H1 (cell line): ENCODE measurements at regions not wholly inside any gene's neighbourhood (a gene's known extent, or its start where the extent isn't known, plus 50 kb on each side); places are given as distances from the start of the nearest gene placed in this dataset.

Experiments
- CTCF ChIA-PET: fragments of 300-600 bp; sonication (Branson Sonifier 250); formaldehyde crosslinking; loops from one replicate; lab custom pipeline; 2021; ENCODE audit not compliant: partially characterized antibody; lab: Charles Lee
- POLR2A ChIA-PET: fragments of 300-600 bp; sonication (Branson Sonifier 250); formaldehyde crosslinking; loops from one replicate; lab custom pipeline; 2021; ENCODE audit warnings: inconsistent platforms; ENCODE audit not compliant: partially characterized antibody; lab: Charles Lee
- DNase-seq, 2 experiments: peaks; one replicate each; pipeline versions ENCODE4 v3.0.0 to v3.0.0-alpha.2; 2010 to 2022; ENCODE audit warnings: low spot score in 2 of 2, low read depth in 1 of 2, mixed read lengths in 1 of 2
- FAIRE-seq: peaks from 2 replicates; lab custom pipeline; 2011; peaks lifted over from hg19 to GRCh38; lab: Jason Lieb, UNC
- H2AFZ ChIP-seq: 2 replicates; pipeline ENCODE4 v1.8.1; 2012; ENCODE audit warnings: low read length, inconsistent platforms
- H2AK5ac ChIP-seq: 2 replicates; pipeline ENCODE4 v1.6.1; 2013; ENCODE audit warnings: low read depth, low read length
- H2BK120ac ChIP-seq: replicated peaks from 2 replicates; pipeline ENCODE3; 2013; ENCODE audit warnings: low read depth, low read length, inconsistent platforms
- H2BK12ac ChIP-seq: 2 replicates; pipeline ENCODE4 v1.6.1; 2013; ENCODE audit warnings: low read depth, low read length
- H2BK15ac ChIP-seq: 2 replicates; pipeline ENCODE4 v1.6.1; 2013; ENCODE audit warnings: low read length
- H2BK20ac ChIP-seq: 2 replicates; pipeline ENCODE4 v1.6.1; 2013; ENCODE audit warnings: low read length
- H2BK5ac ChIP-seq: 2 replicates; pipeline ENCODE4 v1.6.1; 2013; ENCODE audit warnings: low read depth, low read length
- H3K14ac ChIP-seq: 2 replicates; pipeline ENCODE4 v1.6.1; 2013; ENCODE audit warnings: inconsistent platforms; ENCODE audit not compliant: insufficient read length
- H3K18ac ChIP-seq: 2 replicates; pipeline ENCODE4 v1.6.1; 2013; ENCODE audit warnings: low read length; ENCODE audit errors: extremely low read depth
- H3K23ac ChIP-seq: 2 replicates; pipeline ENCODE4 v1.6.1; 2013; ENCODE audit warnings: inconsistent platforms; ENCODE audit not compliant: insufficient read length
- H3K23me2 ChIP-seq: 2 replicates; pipeline ENCODE4 v1.6.1; 2013; ENCODE audit warnings: low read depth, low read length
- H3K27ac ChIP-seq: 2 replicates; pipeline ENCODE4 v1.6.1; 2011; ENCODE audit warnings: low read depth, low read length, inconsistent platforms
- H3K27me3 ChIP-seq, 4 experiments: replicated peaks in 1 of 4; 1 replicate in 1 of 4; 2 replicates in 3 of 4; pipeline versions ENCODE4 v1.6.1 to v1.8.1; 2011 to 2013; ENCODE audit warnings: low read length in 3 of 4, mild to moderate bottlenecking in 3 of 4, inconsistent platforms in 2 of 4, mixed read lengths in 2 of 4, moderate library complexity in 1 of 4; ENCODE audit not compliant: control insufficient read depth in 3 of 4, insufficient read depth in 3 of 4; ENCODE audit errors: extremely low read depth in 1 of 4
- H3K36me3 ChIP-seq, 4 experiments: 2 replicates each; pipeline versions ENCODE4 v1.6.1 to v1.8.1; 2011 to 2013; ENCODE audit warnings: mild to moderate bottlenecking in 4 of 4, low read length in 3 of 4, moderate library complexity in 2 of 4, control low read depth in 1 of 4, inconsistent platforms in 1 of 4; ENCODE audit not compliant: insufficient read depth in 4 of 4, control insufficient read depth in 2 of 4
- H3K4ac ChIP-seq: replicated peaks from 2 replicates; pipeline ENCODE3; 2013; ENCODE audit warnings: low read length, low read depth, mixed read lengths, inconsistent platforms; ENCODE audit not compliant: insufficient read length
- H3K4me1 ChIP-seq, 4 experiments: replicated peaks in 1 of 4; 1 replicate in 1 of 4; 2 replicates in 3 of 4; pipeline versions ENCODE4 v1.6.1 to v1.8.1; 2011 to 2013; ENCODE audit warnings: low read length in 3 of 4, inconsistent platforms in 2 of 4, mixed read lengths in 1 of 4; ENCODE audit not compliant: insufficient read depth in 4 of 4, control insufficient read depth in 3 of 4
- H3K4me2 ChIP-seq, 2 experiments: 2 replicates each; pipeline versions ENCODE4 v1.6.1 to v1.8.1; 2011 to 2013; ENCODE audit warnings: low read depth in 2 of 2, low read length in 2 of 2, control low read depth in 1 of 2, inconsistent platforms in 1 of 2, mild to moderate bottlenecking in 1 of 2; ENCODE audit not compliant: insufficient read depth in 1 of 2
- H3K4me3 ChIP-seq, 4 experiments: fragments of 200-600, 300-600 bp in 1 of 4; sonication (generic), shearing (Covaris generic), sonication (Bioruptor Twin) in 1 of 4; 2 replicates each; pipeline versions ENCODE4 v1.5.1 to v1.8.1; 2011 to 2016; ENCODE audit warnings: low read length in 4 of 4, low read depth in 3 of 4, control low read depth in 2 of 4, inconsistent platforms in 2 of 4, mild to moderate bottlenecking in 2 of 4, mixed read lengths in 1 of 4, moderate library complexity in 1 of 4; ENCODE audit not compliant: insufficient read depth in 2 of 4; ENCODE audit errors: extremely low read depth in 1 of 4
- H3K56ac ChIP-seq: replicated peaks from 2 replicates; pipeline ENCODE3; 2013; ENCODE audit warnings: low read depth, mild to moderate bottlenecking, mixed read lengths, low read length, inconsistent platforms; ENCODE audit not compliant: insufficient read length
- H3K79me1 ChIP-seq: 2 replicates; pipeline ENCODE4 v1.6.1; 2013; ENCODE audit warnings: low read depth, low read length, control low read depth
- H3K79me2 ChIP-seq, 2 experiments: 2 replicates each; pipeline versions ENCODE4 v1.6.1 to v1.8.1; 2012 to 2013; ENCODE audit warnings: low read length in 2 of 2, mild to moderate bottlenecking in 2 of 2, inconsistent platforms in 1 of 2; ENCODE audit not compliant: insufficient read depth in 2 of 2, control insufficient read depth in 1 of 2
- H3K9ac ChIP-seq, 4 experiments: replicated peaks in 1 of 4; 1 replicate in 1 of 4; 2 replicates in 3 of 4; pipeline versions ENCODE4 v1.6.1 to v1.8.1; 2011 to 2013; ENCODE audit warnings: low read depth in 3 of 4, low read length in 3 of 4, control low read depth in 2 of 4, mild to moderate bottlenecking in 2 of 4, moderate library complexity in 2 of 4, inconsistent platforms in 1 of 4; ENCODE audit errors: extremely low read depth in 1 of 4
- H3K9me3 ChIP-seq, 2 experiments: 2 replicates each; pipeline versions ENCODE4 v1.6.1 to v1.8.1; 2012 to 2013; ENCODE audit warnings: mild to moderate bottlenecking in 2 of 2, moderate library complexity in 2 of 2, control low read depth in 1 of 2, inconsistent platforms in 1 of 2, low read depth in 1 of 2, low read length in 1 of 2, mixed read lengths in 1 of 2; ENCODE audit not compliant: insufficient read depth in 2 of 2
- H4K20me1 ChIP-seq, 2 experiments: replicated peaks in 1 of 2; 2 replicates each; pipeline versions ENCODE3 to v1.8.1; 2011 to 2013; ENCODE audit warnings: inconsistent platforms in 2 of 2, low read length in 2 of 2, mild to moderate bottlenecking in 1 of 2; ENCODE audit not compliant: insufficient read depth in 2 of 2, control insufficient read depth in 1 of 2
- H4K5ac ChIP-seq: 2 replicates; pipeline ENCODE4 v1.6.1; 2013; ENCODE audit warnings: low read length, low read depth, mixed read lengths, inconsistent platforms; ENCODE audit not compliant: insufficient read length
- H4K8ac ChIP-seq: 2 replicates; pipeline ENCODE4 v1.8.0; 2013; ENCODE audit warnings: mild to moderate bottlenecking, moderate library complexity, low read length, inconsistent platforms; ENCODE audit not compliant: insufficient read depth; ENCODE audit errors: extremely low read depth
- H4K91ac ChIP-seq: replicated peaks from 2 replicates; pipeline ENCODE3; 2013; ENCODE audit warnings: low read length, mixed read lengths, inconsistent platforms; ENCODE audit not compliant: insufficient read length
- BRCA1 ChIP-seq: IDR thresholded peaks from 2 replicates; pipeline ENCODE4 v1.6.1; 2012; ENCODE audit warnings: low read depth, low read length, improper control_type of control experiment
- CBX8 ChIP-seq: fragments of 300-800, 300-1000 bp; sonication (generic); IDR thresholded peaks from 2 replicates; pipeline ENCODE4 v1.7.1; 2016; ENCODE audit warnings: low read depth, low read length, borderline replicate concordance
- CEBPB ChIP-seq: IDR thresholded peaks from 2 replicates; pipeline ENCODE4 v1.6.1; 2012; ENCODE audit warnings: low read depth, low read length
- CHD1 ChIP-seq: IDR thresholded peaks from 2 replicates; pipeline ENCODE4 v1.6.1; 2012; ENCODE audit warnings: low read depth, low read length, improper control_type of control experiment
- EGR1 ChIP-seq: IDR thresholded peaks from 2 replicates; pipeline ENCODE4 v1.6.1; 2011; ENCODE audit warnings: low read depth, low read length, borderline replicate concordance
- GABPA ChIP-seq: IDR thresholded peaks from 2 replicates; pipeline ENCODE4 v1.6.1; 2011; ENCODE audit warnings: mild to moderate bottlenecking, low read length, moderate library complexity, borderline replicate concordance; ENCODE audit not compliant: insufficient read depth
- KDM4A ChIP-seq: IDR thresholded peaks from one replicate; pipeline ENCODE4 v1.7.1; 2012; ENCODE audit warnings: low read depth, mild to moderate bottlenecking, moderate library complexity, low read length, inconsistent platforms; ENCODE audit not compliant: severe bottlenecking
- RBBP5 ChIP-seq: IDR thresholded peaks from 2 replicates; pipeline ENCODE4 v1.7.1; 2012; ENCODE audit warnings: low read depth, mild to moderate bottlenecking, inconsistent platforms, low read length, moderate library complexity, borderline replicate concordance
- SUZ12 ChIP-seq: fragments of 200-600 bp; sonication (generic); IDR thresholded peaks from 2 replicates; pipeline ENCODE4 v1.6.1; 2012; ENCODE audit warnings: mild to moderate bottlenecking, inconsistent platforms, low read length, moderate library complexity, mixed read lengths
- WGBS, 2 experiments: shearing (Covaris generic) in 1 of 2; methylation state at CpG; one replicate each; pipeline versions ENCODE4 v1.1.6 to v1.1.7; 2013 to 2015; ENCODE audit warnings: low lambda C conversion rate in 2 of 2, mixed read lengths in 2 of 2, inconsistent platforms in 1 of 2, low coverage in 1 of 2, missing lambda C conversion rate in 1 of 2; ENCODE audit not compliant: insufficient replicate concordance in 2 of 2, insufficient coverage in 1 of 2, insufficient read length in 1 of 2; ENCODE audit errors: extremely low coverage in 1 of 2, missing lambda C conversion rate in 1 of 2; 5-methylcytosine and 5-hydroxymethylcytosine counted together
- TF ChIP-seq, protein P1 (sequence below), 3 experiments: IDR thresholded peaks; 1 replicate in 2 of 3; 2 replicates in 1 of 3; pipeline versions ENCODE4 v1.5.1 to v1.6.1; 2011; ENCODE audit warnings: low read length in 3 of 3, mild to moderate bottlenecking in 3 of 3, inconsistent platforms in 2 of 3, low read depth in 1 of 3, moderate library complexity in 1 of 3; ENCODE audit not compliant: insufficient read depth in 1 of 3; ENCODE audit errors: control extremely low read depth in 1 of 3
- TF ChIP-seq, protein P2 (sequence below): IDR thresholded peaks from 2 replicates; pipeline ENCODE4 v1.6.1; 2011; ENCODE audit warnings: low read depth, mild to moderate bottlenecking, low read length; ENCODE audit not compliant: insufficient read depth

DNA sequence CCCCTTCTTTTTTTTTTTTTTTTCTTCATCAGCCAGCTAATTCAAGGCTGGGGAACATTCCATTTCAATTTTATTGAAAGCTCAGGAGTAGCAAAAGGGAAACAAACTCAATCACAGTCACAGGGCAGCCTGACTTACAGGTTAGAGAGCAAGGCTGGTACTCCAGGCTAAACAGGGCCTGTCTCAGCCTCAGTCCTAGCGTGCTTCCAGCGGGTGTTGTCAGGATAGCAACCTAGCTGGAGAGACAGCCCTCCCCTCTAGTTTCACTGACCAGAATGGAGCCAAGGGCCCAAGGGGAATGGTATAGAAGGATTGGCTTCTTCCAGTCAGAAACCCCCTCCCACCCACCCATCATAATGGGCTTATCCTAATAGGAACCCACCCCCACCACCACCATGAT lies 132.9 kb downstream of the PXDC1 start:
- Histone ChIP-seq H4K8ac (no peak overlapping the region), H3K9me3 (no peaks in the 10 kb centered on the region), H3K18ac (no peak overlapping the region), H2AFZ (no peak overlapping the region), H2BK5ac (no peak overlapping the region), H3K27ac (no peak overlapping the region), H2BK12ac (no peak overlapping the region), H3K56ac (no peak overlapping the region), H3K36me3 (no peaks in the 10 kb centered on the region), H2AK5ac (no peak overlapping the region), H4K20me1 (peaks cover 0 to 2% of the 10 kb centered on the region in 2 experiments), H2BK20ac (no peak overlapping the region), H3K79me2 (no peaks in the 10 kb centered on the region), H2BK15ac (no peak overlapping the region), H4K91ac (no peak overlapping the region), H4K5ac (no peak overlapping the region), H3K23ac (no peak overlapping the region), H2BK120ac (no peak overlapping the region), H3K23me2 (0 out of 2 replicates have a peak, but pooled peaks cover 2% of the 10 kb centered on the region), H3K79me1 (no peaks in the 10 kb centered on the region), H3K4ac (no peak overlapping the region), H3K4me1 (peaks cover 0 to under 1% (median 0%) of the 10 kb centered on the region in 4 experiments; a peak in 2 of 7 replicates), H3K4me2 (no peak overlapping the region), H3K14ac (no peak overlapping the region), H3K27me3 (no peaks in the 10 kb centered on the region; a peak in 3 of 7 replicates), H3K4me3 (no peak overlapping the region), H3K9ac (no peak overlapping the region)
- ChIA-PET POLR2A (no interaction called here), CTCF (interaction anchor here (1.5 kb wide), 1 partner anchor 10 kb away, joined by 5 read pairs; no protein-coding TSS in a partner anchor)
- FAIRE-seq (no peak), DNase-seq (no peak)
- WGBS, 2 experiments = 93% methylated on average over 2 of the region's 2 CpGs; no CpG with 5 or more reads in 1 of the 2 experiments
- TF ChIP-seq GABPA (no peak), BRCA1 (no peak), RBBP5 (no peak), EGR1 (no peak), KDM4A (no peak), CHD1 (no peak), CEBPB (no peak), SUZ12 (no peak), CBX8 (no peak)
- TF ChIP-seq, protein P1, sequence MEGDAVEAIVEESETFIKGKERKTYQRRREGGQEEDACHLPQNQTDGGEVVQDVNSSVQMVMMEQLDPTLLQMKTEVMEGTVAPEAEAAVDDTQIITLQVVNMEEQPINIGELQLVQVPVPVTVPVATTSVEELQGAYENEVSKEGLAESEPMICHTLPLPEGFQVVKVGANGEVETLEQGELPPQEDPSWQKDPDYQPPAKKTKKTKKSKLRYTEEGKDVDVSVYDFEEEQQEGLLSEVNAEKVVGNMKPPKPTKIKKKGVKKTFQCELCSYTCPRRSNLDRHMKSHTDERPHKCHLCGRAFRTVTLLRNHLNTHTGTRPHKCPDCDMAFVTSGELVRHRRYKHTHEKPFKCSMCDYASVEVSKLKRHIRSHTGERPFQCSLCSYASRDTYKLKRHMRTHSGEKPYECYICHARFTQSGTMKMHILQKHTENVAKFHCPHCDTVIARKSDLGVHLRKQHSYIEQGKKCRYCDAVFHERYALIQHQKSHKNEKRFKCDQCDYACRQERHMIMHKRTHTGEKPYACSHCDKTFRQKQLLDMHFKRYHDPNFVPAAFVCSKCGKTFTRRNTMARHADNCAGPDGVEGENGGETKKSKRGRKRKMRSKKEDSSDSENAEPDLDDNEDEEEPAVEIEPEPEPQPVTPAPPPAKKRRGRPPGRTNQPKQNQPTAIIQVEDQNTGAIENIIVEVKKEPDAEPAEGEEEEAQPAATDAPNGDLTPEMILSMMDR (IDR thresholded peaks at IDR 0.05; ENCODE audit: control extremely low read depth in 1 of 3, insufficient read depth in 1 of 3, low read depth in 1 of 3, low read length in 3 of 3) = no peak
- TF ChIP-seq, protein P2, sequence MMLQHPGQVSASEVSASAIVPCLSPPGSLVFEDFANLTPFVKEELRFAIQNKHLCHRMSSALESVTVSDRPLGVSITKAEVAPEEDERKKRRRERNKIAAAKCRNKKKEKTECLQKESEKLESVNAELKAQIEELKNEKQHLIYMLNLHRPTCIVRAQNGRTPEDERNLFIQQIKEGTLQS = no peak
